ENCODE measurements at regions not wholly inside any gene's neighbourhood (a gene's known extent, or its start where the extent isn't known, plus 50 kb on each side); places are given as distances from the start of the nearest gene placed in this dataset.

DNA sequence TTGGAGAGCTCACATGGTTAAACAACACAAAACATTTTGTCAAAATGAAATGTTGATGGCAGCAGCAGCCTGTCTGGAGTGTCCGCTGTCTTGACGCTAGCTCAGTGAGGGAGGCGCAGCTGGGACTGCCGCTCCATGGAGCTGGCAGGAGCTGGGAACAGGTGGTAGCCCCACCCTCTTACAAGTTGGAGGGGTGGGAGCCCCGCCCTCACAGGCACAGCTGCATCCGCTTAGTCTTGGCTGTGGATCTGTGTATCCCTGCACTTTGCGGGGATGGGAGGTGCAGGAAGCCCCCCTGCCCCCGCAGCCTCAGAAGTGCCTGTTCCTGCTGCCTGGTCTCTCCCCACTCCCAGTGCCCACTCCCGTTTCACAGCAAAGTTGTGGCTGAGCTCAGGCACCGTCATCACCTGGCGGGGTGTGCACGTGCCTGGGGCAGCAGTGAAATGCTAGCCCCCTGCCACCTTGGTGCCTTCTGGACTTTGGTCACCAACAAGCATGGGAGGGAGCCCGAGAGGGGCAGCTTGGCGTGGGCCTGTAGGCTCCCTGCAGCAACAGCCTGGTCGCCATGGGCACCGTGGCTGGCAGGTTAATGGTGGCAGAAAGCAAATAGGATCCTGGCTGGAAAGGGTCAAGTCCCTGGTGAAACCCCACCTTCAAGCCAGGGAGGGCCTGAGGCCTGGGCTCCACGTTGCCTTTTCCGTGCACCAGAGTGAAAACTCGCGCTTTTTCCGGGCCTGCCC lies 53.8 kb upstream of the CADM2 start:
- TF ChIP-seq, protein P1, sequence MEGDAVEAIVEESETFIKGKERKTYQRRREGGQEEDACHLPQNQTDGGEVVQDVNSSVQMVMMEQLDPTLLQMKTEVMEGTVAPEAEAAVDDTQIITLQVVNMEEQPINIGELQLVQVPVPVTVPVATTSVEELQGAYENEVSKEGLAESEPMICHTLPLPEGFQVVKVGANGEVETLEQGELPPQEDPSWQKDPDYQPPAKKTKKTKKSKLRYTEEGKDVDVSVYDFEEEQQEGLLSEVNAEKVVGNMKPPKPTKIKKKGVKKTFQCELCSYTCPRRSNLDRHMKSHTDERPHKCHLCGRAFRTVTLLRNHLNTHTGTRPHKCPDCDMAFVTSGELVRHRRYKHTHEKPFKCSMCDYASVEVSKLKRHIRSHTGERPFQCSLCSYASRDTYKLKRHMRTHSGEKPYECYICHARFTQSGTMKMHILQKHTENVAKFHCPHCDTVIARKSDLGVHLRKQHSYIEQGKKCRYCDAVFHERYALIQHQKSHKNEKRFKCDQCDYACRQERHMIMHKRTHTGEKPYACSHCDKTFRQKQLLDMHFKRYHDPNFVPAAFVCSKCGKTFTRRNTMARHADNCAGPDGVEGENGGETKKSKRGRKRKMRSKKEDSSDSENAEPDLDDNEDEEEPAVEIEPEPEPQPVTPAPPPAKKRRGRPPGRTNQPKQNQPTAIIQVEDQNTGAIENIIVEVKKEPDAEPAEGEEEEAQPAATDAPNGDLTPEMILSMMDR (conservative IDR thresholded peaks at IDR 0.05), result no peak
- TF ChIP-seq ZFX (IDR thresholded peaks at IDR 0.05), result no peak
